CD4-positive, alpha-beta T cell (primary cell): ENCODE measurements at regions not wholly inside any gene's neighbourhood (a gene's known extent, or its start where the extent isn't known, plus 50 kb on each side); places are given as distances from the start of the nearest gene placed in this dataset.

ENCODE experiments used
- ATAC-seq: fragments of 200-7000 bp; cut with Tn5 transposase; one replicate; pipeline ENCODE4 v1.10.0; 2022; ENCODE audit warnings: mild to moderate bottlenecking; ENCODE audit not compliant: poor library complexity
- CTCF ChIA-PET: fragments of 350-600 bp; sonication (Branson Sonifier 250); formaldehyde crosslinking; loops from one replicate; lab custom pipeline; 2021; ENCODE audit warnings: antibody characterized with exemption, inconsistent platforms; lab: Charles Lee
- POLR2A ChIA-PET: fragments of 350-600 bp; sonication (Branson Sonifier 250); formaldehyde crosslinking; loops from one replicate; lab custom pipeline; 2021; ENCODE audit warnings: antibody characterized with exemption, inconsistent platforms; lab: Charles Lee
- DNase-seq, 14 experiments: peaks; one replicate each; pipeline ENCODE4 v3.0.0-alpha.2; 2013 to 2020; ENCODE audit warnings: mixed read lengths in 2 of 14
- H3K27ac ChIP-seq, 2 donors: one replicate each; pipeline versions ENCODE4 v1.5.1 to v1.7.0; 2013; ENCODE audit warnings: low read length in 2 of 2, low read depth in 1 of 2, mild to moderate bottlenecking in 1 of 2
- H3K27me3 ChIP-seq, 2 experiments: 1 replicate in 1 of 2; 2 replicates in 1 of 2; pipeline versions ENCODE4 v1.6.1 to v1.7.0; 2013; ENCODE audit warnings: low read length in 2 of 2, control low read depth in 1 of 2, mild to moderate bottlenecking in 1 of 2, moderate library complexity in 1 of 2; ENCODE audit not compliant: insufficient read depth in 2 of 2, control insufficient read depth in 1 of 2
- H3K36me3 ChIP-seq: one replicate; pipeline ENCODE4 v1.6.1; 2013; ENCODE audit warnings: low read length, control low read depth; ENCODE audit not compliant: insufficient read depth
- H3K4me1 ChIP-seq: one replicate; pipeline ENCODE4 v1.6.1; 2013; ENCODE audit warnings: low read length, control low read depth; ENCODE audit not compliant: insufficient read depth
- H3K4me3 ChIP-seq: one replicate; pipeline ENCODE4 v1.5.1; 2013; ENCODE audit warnings: mild to moderate bottlenecking, low read length, moderate library complexity
- H3K9me3 ChIP-seq, 2 experiments: 1 replicate in 1 of 2; 2 replicates in 1 of 2; pipeline versions ENCODE4 v1.6.1 to v1.7.0; 2013; ENCODE audit warnings: low read length in 2 of 2, mild to moderate bottlenecking in 2 of 2, control low read depth in 1 of 2, moderate library complexity in 1 of 2; ENCODE audit not compliant: control insufficient read depth in 1 of 2, insufficient read depth in 1 of 2
- H3K27ac Mint-ChIP-seq: one replicate; pipeline ENCODE4 v1.8.0; 2020; ENCODE audit warnings: mixed read lengths
- H3K27me3 Mint-ChIP-seq: one replicate; pipeline ENCODE4 v1.8.0; 2021; ENCODE audit warnings: mixed read lengths
- H3K36me3 Mint-ChIP-seq: one replicate; pipeline ENCODE4 v1.8.0; 2021; ENCODE audit warnings: low read depth, mixed read lengths
- H3K4me1 Mint-ChIP-seq: one replicate; pipeline ENCODE4 v1.8.0; 2021; ENCODE audit warnings: low read depth, mixed read lengths
- H3K4me3 Mint-ChIP-seq: one replicate; pipeline ENCODE4 v1.8.0; 2020; ENCODE audit warnings: mild to moderate bottlenecking, mixed read lengths
- H3K9me3 Mint-ChIP-seq: one replicate; pipeline ENCODE4 v1.8.0; 2020; ENCODE audit warnings: mixed read lengths
- CTCF ChIP-seq: fragments of 200-600 bp; IDR thresholded peaks from one replicate; pipeline ENCODE4 v1.8.0; 2022; ENCODE audit warnings: antibody characterized with exemption, mild to moderate bottlenecking
- intact Hi-C, 2 experiments: fragments of 100-400 bp; cut with DNase I in 1 of 2; cut with micrococcal nuclease in 1 of 2; formaldehyde crosslinking; loops; one replicate each; pipeline versions ENCODE4 v1.15.1 to v1.9.0; 2023 to 2025; cut with DNase I, micrococcal nuclease

GRCh38 chr4:117755438-117755837, 278.8 kb upstream of the NDST3 start:
- no peak for ATAC-seq
- Histone ChIP-seq H3K4me1 (no peaks in the 10 kb centered on the region), H3K4me3 (no peak overlapping the region), H3K27me3 (no peaks in the 10 kb centered on the region), H3K36me3 (no peaks in the 10 kb centered on the region), H3K27ac (no peak overlapping the region), H3K9me3 (peaks cover 0 to 3% of the 10 kb centered on the region in 2 experiments)
- Mint-ChIP-seq H3K36me3 (no peaks in the 10 kb centered on the region), H3K27me3 (no peaks in the 10 kb centered on the region), H3K27ac (no peak overlapping the region), H3K4me3 (no peak overlapping the region), H3K9me3 (peaks cover 6% of the 10 kb centered on the region), H3K4me1 (no peaks in the 10 kb centered on the region)
- DNase-seq, result no peak
- no peak for TF ChIP-seq CTCF
- ChIA-PET CTCF (no interaction called here), POLR2A (no interaction called here)
- intact Hi-C loops, result no loop called here

- H3K27me3 Mint-ChIP-seq, result no peaks in the 10 kb centered on the region
- H3K4me1 Mint-ChIP-seq, result no peaks in the 10 kb centered on the region
- H3K27ac Mint-ChIP-seq, result no peak overlapping the region
- no peaks in the 10 kb centered on the region for H3K27me3 ChIP-seq
- ChIA-PET POLR2A (no interaction called here), CTCF (no interaction called here)
- DNase-seq (no peak), ATAC-seq (no peak)
- no peak for TF ChIP-seq CTCF
- intact Hi-C loops, result no loop called here
- H3K4me3 ChIP-seq, result no peak overlapping the region
- H3K9me3 ChIP-seq, result peaks cover 0 to 8% of the 10 kb centered on the region in 2 experiments
- H3K36me3 Mint-ChIP-seq, result no peaks in the 10 kb centered on the region
- H3K4me3 Mint-ChIP-seq, result no peak overlapping the region
- H3K36me3 ChIP-seq, result no peaks in the 10 kb centered on the region
- H3K4me1 ChIP-seq, result no peaks in the 10 kb centered on the region
- peaks cover 6% of the 10 kb centered on the region for H3K9me3 Mint-ChIP-seq
- H3K27ac ChIP-seq, result no peak overlapping the region
These were observed 265.7 kb upstream of the NDST3 start for GRCh38 chr4:117768610-117769009.

DNA sequence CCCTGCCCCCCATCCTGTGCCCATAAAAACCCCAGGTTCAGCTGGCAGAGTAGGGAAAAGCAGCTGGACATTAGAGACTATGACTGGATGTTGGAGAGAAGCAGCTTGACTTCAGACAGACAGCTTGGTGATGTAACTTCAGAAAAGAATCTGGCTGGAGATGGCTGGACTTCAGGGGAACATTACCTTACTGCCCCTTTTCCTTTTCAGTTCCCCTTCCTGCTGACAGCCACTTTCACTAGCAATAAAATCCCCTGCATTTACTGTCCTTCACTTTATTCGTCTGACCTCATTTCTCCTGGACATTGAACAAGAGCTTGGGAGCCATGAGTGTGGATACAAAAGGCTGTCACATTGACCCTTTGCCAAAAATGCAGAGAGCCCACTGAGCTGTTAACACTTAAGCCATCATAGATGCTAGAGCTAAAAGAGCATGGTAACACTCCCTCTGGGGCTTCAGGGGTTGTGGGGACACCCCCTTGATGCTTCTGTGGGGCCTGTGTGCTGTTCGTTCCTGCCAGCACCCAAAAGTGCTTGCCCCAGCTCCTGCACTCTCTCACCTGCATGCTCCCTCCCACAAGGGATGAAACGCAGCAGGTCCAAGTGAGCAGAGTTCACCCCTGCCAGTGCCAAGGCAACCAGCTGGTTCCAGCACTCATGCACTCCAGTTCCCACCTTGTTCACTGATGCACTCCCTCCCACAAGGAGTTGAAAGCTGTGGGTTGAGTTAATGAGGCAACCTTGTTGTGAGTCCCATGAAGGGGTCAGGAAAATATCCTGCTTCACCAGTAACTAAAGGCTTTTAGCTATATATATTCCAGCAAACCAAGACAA, 263.8 kb upstream of the NDST3 start:
- DNase-seq, result no peak
- TF ChIP-seq CTCF, result no peak
- Histone ChIP-seq H3K4me1 (no peaks in the 10 kb centered on the region), H3K36me3 (no peaks in the 10 kb centered on the region), H3K27me3 (no peaks in the 10 kb centered on the region), H3K27ac (no peak overlapping the region), H3K4me3 (no peak overlapping the region), H3K9me3 (peaks cover 0 to 8% of the 10 kb centered on the region in 2 experiments)
- no peaks in the 10 kb centered on the region for H3K4me1 Mint-ChIP-seq
- peaks cover 2% of the 10 kb centered on the region for H3K9me3 Mint-ChIP-seq
- no peaks in the 10 kb centered on the region for H3K36me3 Mint-ChIP-seq
- no peak for ATAC-seq
- intact Hi-C loops, result no loop called here
- no peak overlapping the region for H3K4me3 Mint-ChIP-seq
- H3K27ac Mint-ChIP-seq, result no peak overlapping the region
- ChIA-PET CTCF (no interaction called here), POLR2A (no interaction called here)
- H3K27me3 Mint-ChIP-seq, result no peaks in the 10 kb centered on the region
